ENCODE measurements at regions not wholly inside any gene's neighbourhood (a gene's known extent, or its start where the extent isn't known, plus 50 kb on each side); places are given as distances from the start of the nearest gene placed in this dataset.

DNA sequence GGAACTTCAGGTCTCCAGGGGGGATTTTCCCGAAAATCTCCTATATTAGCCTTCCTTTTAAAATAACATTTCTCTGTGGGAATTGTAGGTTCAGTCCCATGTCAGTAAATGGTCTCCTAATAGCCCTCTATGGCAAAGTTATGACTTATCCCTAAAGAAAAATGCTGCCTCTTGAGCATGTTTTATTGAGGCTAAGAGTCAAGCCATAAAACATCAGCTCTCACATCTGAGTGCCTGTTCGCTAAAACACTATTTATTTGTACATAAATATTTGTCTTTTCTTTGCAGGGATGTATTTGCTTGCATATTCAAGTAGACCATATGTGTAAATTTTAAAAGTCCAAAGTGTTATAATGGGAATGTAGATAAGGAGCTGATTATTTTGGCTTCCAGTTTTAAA is 160.4 kb downstream of the PRDM6 start:
- no peak for DNase-seq (ENCODE audit: extremely low spot score in 2 of 2)
- H3K4me3 ChIP-seq = no peak overlapping the region
- TF ChIP-seq, protein P1, sequence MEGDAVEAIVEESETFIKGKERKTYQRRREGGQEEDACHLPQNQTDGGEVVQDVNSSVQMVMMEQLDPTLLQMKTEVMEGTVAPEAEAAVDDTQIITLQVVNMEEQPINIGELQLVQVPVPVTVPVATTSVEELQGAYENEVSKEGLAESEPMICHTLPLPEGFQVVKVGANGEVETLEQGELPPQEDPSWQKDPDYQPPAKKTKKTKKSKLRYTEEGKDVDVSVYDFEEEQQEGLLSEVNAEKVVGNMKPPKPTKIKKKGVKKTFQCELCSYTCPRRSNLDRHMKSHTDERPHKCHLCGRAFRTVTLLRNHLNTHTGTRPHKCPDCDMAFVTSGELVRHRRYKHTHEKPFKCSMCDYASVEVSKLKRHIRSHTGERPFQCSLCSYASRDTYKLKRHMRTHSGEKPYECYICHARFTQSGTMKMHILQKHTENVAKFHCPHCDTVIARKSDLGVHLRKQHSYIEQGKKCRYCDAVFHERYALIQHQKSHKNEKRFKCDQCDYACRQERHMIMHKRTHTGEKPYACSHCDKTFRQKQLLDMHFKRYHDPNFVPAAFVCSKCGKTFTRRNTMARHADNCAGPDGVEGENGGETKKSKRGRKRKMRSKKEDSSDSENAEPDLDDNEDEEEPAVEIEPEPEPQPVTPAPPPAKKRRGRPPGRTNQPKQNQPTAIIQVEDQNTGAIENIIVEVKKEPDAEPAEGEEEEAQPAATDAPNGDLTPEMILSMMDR (IDR thresholded peaks at IDR 0.05) = no peak
- no peak for TF ChIP-seq POLR2A (IDR thresholded peaks at IDR 0.05)
- TF ChIP-seq POLR2AphosphoS5 (IDR thresholded peaks at IDR 0.05; ENCODE audit: insufficient read depth in 1 of 2, low read depth in 1 of 2) = no peak
- intact Hi-C loops (cut with DNase I) = no loop called here
- no peak overlapping the region for H3K27ac ChIP-seq
- no peaks in the 10 kb centered on the region for H3K36me3 ChIP-seq
- no peaks in the 10 kb centered on the region for H3K4me1 ChIP-seq
- H3K27me3 ChIP-seq = no peaks in the 10 kb centered on the region
- no peaks in the 10 kb centered on the region for H3K9me3 ChIP-seq

DNA sequence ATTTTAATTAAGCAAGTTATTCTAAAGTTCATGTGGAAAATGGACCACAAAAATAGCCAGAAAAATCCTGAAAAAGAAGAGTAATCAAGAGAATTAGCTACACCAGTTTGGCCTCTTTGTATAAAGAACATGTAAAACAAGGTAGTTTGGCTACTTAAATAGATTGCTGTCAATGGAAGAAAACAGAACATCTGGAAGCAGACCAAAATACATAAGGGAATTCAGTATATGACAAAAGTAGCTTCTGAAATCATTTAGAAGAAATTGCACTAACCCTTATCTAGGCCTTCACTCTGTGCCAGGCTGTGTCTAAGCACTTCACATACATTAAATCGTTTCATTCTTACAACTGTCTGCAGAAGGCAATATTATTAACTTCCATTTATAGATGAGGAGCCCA is 156.6 kb downstream of the PRDM6 start:
- Histone ChIP-seq H3K9me3 (no peaks in the 10 kb centered on the region), H3K36me3 (no peaks in the 10 kb centered on the region), H3K4me1 (no peaks in the 10 kb centered on the region), H3K27ac (no peak overlapping the region), H3K4me3 (no peak overlapping the region), H3K27me3 (no peaks in the 10 kb centered on the region)
- TF ChIP-seq POLR2AphosphoS5 (IDR thresholded peaks at IDR 0.05; ENCODE audit: insufficient read depth in 1 of 2, low read depth in 1 of 2) (no peak), POLR2A (IDR thresholded peaks at IDR 0.05) (no peak)
- TF ChIP-seq, protein P1 (IDR thresholded peaks at IDR 0.05) = no peak
- no peak for DNase-seq (ENCODE audit: extremely low spot score in 2 of 2)
- intact Hi-C loops (cut with DNase I) = no loop called here

DNA sequence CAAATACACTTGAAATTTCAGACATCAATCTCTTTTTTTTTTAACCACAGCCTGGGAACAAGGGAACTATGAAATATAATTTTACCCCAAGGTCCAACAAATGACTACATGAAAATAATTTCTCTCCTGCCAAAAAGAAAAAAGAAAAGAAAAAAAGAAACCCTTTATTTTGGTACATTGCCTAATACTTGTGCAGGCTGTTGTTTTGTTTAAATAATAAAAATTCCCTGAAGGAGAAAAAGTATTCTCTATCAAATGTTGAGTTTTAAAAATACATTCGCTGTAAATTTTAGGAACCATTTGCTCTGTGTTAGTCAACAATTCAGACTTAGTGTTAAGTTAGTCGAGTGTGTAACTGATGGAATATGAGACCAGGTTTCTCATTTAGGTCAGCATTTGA is 155.4 kb downstream of the PRDM6 start:
- H3K9me3 ChIP-seq = no peaks in the 10 kb centered on the region
- H3K27me3 ChIP-seq = no peaks in the 10 kb centered on the region
- TF ChIP-seq POLR2AphosphoS5 (IDR thresholded peaks at IDR 0.05; ENCODE audit: insufficient read depth in 1 of 2, low read depth in 1 of 2) = no peak
- no peaks in the 10 kb centered on the region for H3K36me3 ChIP-seq
- H3K27ac ChIP-seq = no peak overlapping the region
- no peak for DNase-seq (ENCODE audit: extremely low spot score in 2 of 2)
- no peaks in the 10 kb centered on the region for H3K4me1 ChIP-seq
- intact Hi-C loops (cut with DNase I) = no loop called here
- no peak overlapping the region for H3K4me3 ChIP-seq

All from vagina (tissue), 2 donors.